ENCODE measurements at regions not wholly inside any gene's neighbourhood (a gene's known extent, or its start where the extent isn't known, plus 50 kb on each side); places are given as distances from the start of the nearest gene placed in this dataset.

DNA sequence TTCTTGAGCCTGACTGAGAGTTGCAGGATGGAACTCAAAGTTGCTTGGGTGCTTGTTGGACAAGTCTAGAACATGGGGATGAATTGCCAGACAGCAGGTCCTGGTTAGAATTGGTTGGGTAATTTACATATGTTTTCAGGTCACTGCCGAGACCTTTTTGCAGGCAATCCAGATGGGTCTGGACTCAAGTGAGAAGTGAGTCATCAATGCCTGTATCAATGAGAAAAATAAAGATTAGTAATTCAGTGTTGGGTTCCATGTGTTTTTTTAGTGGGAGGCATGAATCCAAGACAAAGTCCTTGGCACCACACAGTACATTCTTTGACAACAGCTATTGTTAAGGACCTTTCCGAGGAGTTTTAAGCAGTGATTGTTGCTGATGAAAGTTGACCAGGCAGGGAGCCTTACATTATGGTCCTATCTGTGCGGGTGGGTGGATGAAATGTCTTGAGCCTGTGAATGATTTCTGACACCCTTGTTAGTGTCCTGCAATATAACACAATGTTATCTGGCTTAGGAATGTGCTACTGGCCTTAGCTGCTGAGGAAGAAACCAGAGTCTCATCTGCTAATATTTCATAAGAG, 77.7 kb downstream of the CRYGS start:
- TF ChIP-seq MYC (IDR thresholded peaks at IDR 0.05; ENCODE audit: low read depth, low read length) (no peak), POLR2A (IDR thresholded peaks at IDR 0.05; ENCODE audit: extremely low read depth, insufficient read length) (no peak), MAX (IDR thresholded peaks at IDR 0.05; ENCODE audit: low read depth, low read length) (no peak), CTCF (IDR thresholded peaks at IDR 0.05; ENCODE audit: low read depth, low read length) (no peak)

GRCh38 chr3:186465508-186465907, 78.7 kb downstream of the CRYGS start:
- TF ChIP-seq CTCF (IDR thresholded peaks at IDR 0.05; ENCODE audit: low read depth, low read length), result no peak
- no peak for TF ChIP-seq POLR2A (IDR thresholded peaks at IDR 0.05; ENCODE audit: extremely low read depth, insufficient read length)
- TF ChIP-seq MAX (IDR thresholded peaks at IDR 0.05; ENCODE audit: low read depth, low read length), result no peak
- no peak for DNase-seq (ENCODE audit: low read depth)
- H3K4me3 ChIP-seq (ENCODE audit: low read depth, low read length), result no peak overlapping the region

More for the DNA sequence above, 77.7 kb downstream of the CRYGS start:
- H3K4me3 ChIP-seq (ENCODE audit: low read depth, low read length), result no peak overlapping the region
- DNase-seq (ENCODE audit: low read depth), result no peak

DNA sequence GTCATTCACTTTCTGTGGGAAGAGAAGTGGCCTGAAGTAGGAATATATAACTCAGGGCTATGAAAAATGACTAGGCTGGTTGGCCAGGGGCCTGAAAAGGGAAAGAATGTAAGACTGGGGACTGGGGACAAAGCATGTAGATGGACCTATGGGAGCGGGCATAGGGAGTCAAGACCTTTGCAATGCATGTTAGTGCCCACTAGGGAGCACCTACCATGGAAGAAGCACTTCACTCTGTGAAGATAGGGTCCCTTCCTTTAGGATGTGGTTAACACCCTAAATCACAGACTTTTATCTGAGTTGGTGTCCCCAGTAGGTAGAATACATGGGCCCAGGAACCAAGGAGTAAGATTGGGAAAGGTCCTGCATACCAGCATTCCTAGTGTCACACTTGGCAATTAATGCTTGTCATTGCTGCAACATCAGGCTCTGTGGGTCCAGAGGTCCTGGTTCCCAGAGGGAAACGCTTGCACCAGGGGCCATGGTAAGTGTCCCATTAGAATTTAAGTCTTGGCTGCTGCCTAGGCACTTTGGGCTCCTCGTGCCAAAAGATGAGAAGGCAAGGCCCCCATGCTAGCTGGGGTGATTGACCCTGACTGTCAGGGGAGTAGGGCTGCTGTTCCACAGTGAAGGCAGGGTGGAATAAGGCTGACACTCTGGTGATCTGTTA, 79.6 kb downstream of the CRYGS start:
- TF ChIP-seq CTCF (IDR thresholded peaks at IDR 0.05; ENCODE audit: low read depth, low read length), result peak; percentile 28
- TF ChIP-seq POLR2A (IDR thresholded peaks at IDR 0.05; ENCODE audit: extremely low read depth, insufficient read length), result no peak
- TF ChIP-seq MYC (IDR thresholded peaks at IDR 0.05; ENCODE audit: low read depth, low read length), result no peak
- peak; percentile 27 for DNase-seq (ENCODE audit: low read depth)

DNA sequence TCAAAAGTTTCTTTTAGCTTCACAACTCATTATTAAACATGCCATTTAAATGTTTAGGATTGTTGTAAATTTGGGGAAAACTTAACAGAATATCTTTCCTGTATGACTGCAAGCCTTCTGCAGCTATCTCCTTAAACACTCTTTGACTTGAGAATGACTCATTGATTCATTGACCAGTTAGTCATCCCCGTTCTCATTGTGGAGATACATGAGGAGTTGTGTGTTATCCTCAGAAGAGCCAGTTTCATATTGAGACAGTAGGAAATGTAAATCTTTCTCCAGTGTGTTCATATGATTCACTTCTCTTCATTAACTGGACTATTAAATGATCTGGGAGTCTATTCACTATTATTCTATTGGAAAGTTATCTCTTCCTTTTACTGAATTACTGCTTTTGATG, 83.0 kb downstream of the CRYGS start:
- no peak overlapping the region for H3K4me3 ChIP-seq (ENCODE audit: low read depth, low read length)
- peak; percentile 52 for DNase-seq (ENCODE audit: low read depth)
- no peak for TF ChIP-seq MYC (IDR thresholded peaks at IDR 0.05; ENCODE audit: low read depth, low read length)
- no peak for TF ChIP-seq MAX (IDR thresholded peaks at IDR 0.05; ENCODE audit: low read depth, low read length)
- no peak for TF ChIP-seq CTCF (IDR thresholded peaks at IDR 0.05; ENCODE audit: low read depth, low read length)
- no peak for TF ChIP-seq POLR2A (IDR thresholded peaks at IDR 0.05; ENCODE audit: extremely low read depth, insufficient read length)

More for the DNA sequence above, 79.6 kb downstream of the CRYGS start:
- H3K4me3 ChIP-seq (ENCODE audit: low read depth, low read length), result no peak overlapping the region

GRCh38 chr3:186459108-186459467, 85.1 kb downstream of the CRYGS start:
- DNase-seq (ENCODE audit: low read depth), result no peak
- H3K4me3 ChIP-seq (ENCODE audit: low read depth, low read length), result no peak overlapping the region
- TF ChIP-seq MYC (IDR thresholded peaks at IDR 0.05; ENCODE audit: low read depth, low read length) (no peak), POLR2A (IDR thresholded peaks at IDR 0.05; ENCODE audit: extremely low read depth, insufficient read length) (no peak), CTCF (IDR thresholded peaks at IDR 0.05; ENCODE audit: low read depth, low read length) (no peak), MAX (IDR thresholded peaks at IDR 0.05; ENCODE audit: low read depth, low read length) (no peak)

Measured in NB4 (cell line).